Caco-2 (cell line): ENCODE measurements at regions not wholly inside any gene's neighbourhood (a gene's known extent, or its start where the extent isn't known, plus 50 kb on each side); places are given as distances from the start of the nearest gene placed in this dataset.

Experiments used
- BruUV-seq: library from RNA; stranded (reverse); fragments of 400-500 nt; replicated peaks from 2 replicates; lab custom pipeline; 2021; lab: Mats Ljungman, UMichigan
- CTCF ChIA-PET: fragments of 300-600 bp; sonication (Branson Sonifier 250); formaldehyde crosslinking; loops from one replicate; lab custom pipeline; 2022; ENCODE audit warnings: antibody characterized with exemption; lab: Charles Lee
- POLR2A ChIA-PET: fragments of 300-600 bp; sonication (Branson Sonifier 250); formaldehyde crosslinking; loops from one replicate; lab custom pipeline; 2022; ENCODE audit warnings: antibody characterized with exemption; lab: Charles Lee
- DNase-seq, 2 experiments: peaks; one replicate each; pipeline versions ENCODE4 v3.0.0 to v3.0.0-alpha.2; 2020 to 2022
- H3K27me3 ChIP-seq: replicated peaks from 2 replicates; pipeline ENCODE4 v1.6.0; 2011; ENCODE audit warnings: low read length; ENCODE audit not compliant: control insufficient read depth, insufficient read depth
- H3K36me3 ChIP-seq: 2 replicates; pipeline ENCODE4 v1.5.1; 2011; ENCODE audit warnings: low read length; ENCODE audit not compliant: control insufficient read depth, insufficient read depth
- H3K4me1 ChIP-seq: fragments of 250-450 bp; sonication (Bioruptor Pico); 2 replicates; pipeline ENCODE4 v1.5.1; 2020; ENCODE audit warnings: mild to moderate bottlenecking
- H3K4me3 ChIP-seq: 2 replicates; pipeline ENCODE4 v1.5.1; 2011; ENCODE audit warnings: low read depth, mild to moderate bottlenecking, control low read depth, low read length
- H3K9me3 ChIP-seq: fragments of 250-450 bp; sonication (Bioruptor Pico); 2 replicates; pipeline ENCODE4 v1.5.1; 2020; ENCODE audit warnings: mild to moderate bottlenecking, moderate library complexity
- H3K27ac Mint-ChIP-seq: one replicate; pipeline ENCODE4 v1.8.0; 2022; ENCODE audit warnings: mixed read lengths; ENCODE audit not compliant: unreplicated experiment
- H3K27me3 Mint-ChIP-seq: one replicate; pipeline ENCODE4 v1.8.0; 2022; ENCODE audit warnings: mixed read lengths; ENCODE audit not compliant: insufficient read depth, unreplicated experiment
- H3K36me3 Mint-ChIP-seq: one replicate; pipeline ENCODE4 v1.8.0; 2022; ENCODE audit warnings: mild to moderate bottlenecking, mixed read lengths; ENCODE audit not compliant: insufficient read depth, unreplicated experiment
- H3K4me1 Mint-ChIP-seq: one replicate; pipeline ENCODE4 v1.8.0; 2022; ENCODE audit warnings: low read depth, mixed read lengths; ENCODE audit not compliant: unreplicated experiment
- H3K4me3 Mint-ChIP-seq: one replicate; pipeline ENCODE4 v1.8.0; 2022; ENCODE audit warnings: mild to moderate bottlenecking, moderate library complexity, mixed read lengths; ENCODE audit not compliant: unreplicated experiment
- H3K9me3 Mint-ChIP-seq: one replicate; pipeline ENCODE4 v1.8.0; 2022; ENCODE audit warnings: mixed read lengths; ENCODE audit not compliant: unreplicated experiment
- CTCF ChIP-seq, 2 experiments: fragments of 200-600 bp in 1 of 2; IDR thresholded peaks; 1 replicate in 1 of 2; 2 replicates in 1 of 2; pipeline versions ENCODE4 v1.5.1 to v1.8.0; 2011 to 2022; ENCODE audit warnings: antibody characterized with exemption in 1 of 2, control low read depth in 1 of 2, inconsistent platforms in 1 of 2, low read depth in 1 of 2, low read length in 1 of 2, mild to moderate bottlenecking in 1 of 2, moderate library complexity in 1 of 2; ENCODE audit not compliant: insufficient read depth in 1 of 2, severe bottlenecking in 1 of 2, unreplicated experiment in 1 of 2
- intact Hi-C: fragments of 100-400 bp; cut with micrococcal nuclease; formaldehyde crosslinking; loops from one replicate; pipeline ENCODE4 v1.10.0; 2022; ENCODE audit not compliant: unreplicated experiment

- Mint-ChIP-seq H3K27me3 (no peaks in the 10 kb centered on the region), H3K27ac (no peak overlapping the region), H3K36me3 (no peaks in the 10 kb centered on the region), H3K4me1 (no peaks in the 10 kb centered on the region), H3K4me3 (no peak overlapping the region), H3K9me3 (no peaks in the 10 kb centered on the region)
- H3K9me3 ChIP-seq, result no peaks in the 10 kb centered on the region
- H3K36me3 ChIP-seq, result no peaks in the 10 kb centered on the region
- no peak for DNase-seq
- ChIA-PET POLR2A (interaction anchor here (0.6 kb wide), 2 partner anchors 37 to 923 kb away, joined by 3 to 7 read pairs; no protein-coding TSS in a partner anchor), CTCF (interaction anchor here (0.6 kb wide), 1 partner anchor 141 kb away, joined by 3 read pairs; no protein-coding TSS in a partner anchor)
- intact Hi-C loops, result no loop called here
- no peaks in the 10 kb centered on the region for H3K27me3 ChIP-seq
- TF ChIP-seq CTCF (IDR thresholded peaks at IDR 0.05; ENCODE audit: insufficient read depth in 1 of 2, low read depth in 1 of 2, low read length in 1 of 2, severe bottlenecking in 1 of 2, unreplicated experiment in 1 of 2), result no peak
- no peaks in the 10 kb centered on the region for H3K4me1 ChIP-seq
- H3K4me3 ChIP-seq, result no peak overlapping the region
- BruUV-seq, result no TSS peak
Measured at GRCh38 chr16:54403580-54403979, 117.0 kb upstream of the IRX3 start.

GRCh38 chr16:54402873-54403272 lies 116.3 kb upstream of the IRX3 start:
- Mint-ChIP-seq H3K27ac (no peak overlapping the region), H3K9me3 (no peaks in the 10 kb centered on the region), H3K36me3 (no peaks in the 10 kb centered on the region), H3K4me3 (no peak overlapping the region), H3K27me3 (no peaks in the 10 kb centered on the region), H3K4me1 (no peaks in the 10 kb centered on the region)
- Histone ChIP-seq H3K9me3 (no peaks in the 10 kb centered on the region), H3K36me3 (no peaks in the 10 kb centered on the region), H3K4me1 (no peaks in the 10 kb centered on the region), H3K4me3 (no peak overlapping the region), H3K27me3 (no peaks in the 10 kb centered on the region)
- ChIA-PET POLR2A (interaction anchor here (0.6 kb wide), 1 partner anchor 922 kb away, joined by 3 read pairs; no protein-coding TSS in a partner anchor), CTCF (no interaction called here)
- BruUV-seq, result no TSS peak
- intact Hi-C loops, result no loop called here
- no peak for DNase-seq
- no peak for TF ChIP-seq CTCF (IDR thresholded peaks at IDR 0.05; ENCODE audit: insufficient read depth in 1 of 2, low read depth in 1 of 2, low read length in 1 of 2, severe bottlenecking in 1 of 2, unreplicated experiment in 1 of 2)

- ChIA-PET POLR2A (no interaction called here), CTCF (no interaction called here)
- Histone ChIP-seq H3K36me3 (no peaks in the 10 kb centered on the region), H3K4me3 (no peak overlapping the region), H3K9me3 (no peaks in the 10 kb centered on the region), H3K27me3 (no peaks in the 10 kb centered on the region), H3K4me1 (no peaks in the 10 kb centered on the region)
- no peaks in the 10 kb centered on the region for H3K27me3 Mint-ChIP-seq
- H3K4me1 Mint-ChIP-seq, result no peaks in the 10 kb centered on the region
- no peak overlapping the region for H3K4me3 Mint-ChIP-seq
- TF ChIP-seq CTCF (IDR thresholded peaks at IDR 0.05; ENCODE audit: insufficient read depth in 1 of 2, low read depth in 1 of 2, low read length in 1 of 2, severe bottlenecking in 1 of 2, unreplicated experiment in 1 of 2), result no peak
- no peak overlapping the region for H3K27ac Mint-ChIP-seq
- no peak for DNase-seq
- intact Hi-C loops, result no loop called here
- no TSS peak for BruUV-seq
- H3K9me3 Mint-ChIP-seq, result no peaks in the 10 kb centered on the region
- no peaks in the 10 kb centered on the region for H3K36me3 Mint-ChIP-seq
Measured at GRCh38 chr16:54402270-54402669, 115.7 kb upstream of the IRX3 start.
